MG63 (cell line): ENCODE measurements at regions not wholly inside any gene's neighbourhood (a gene's known extent, or its start where the extent isn't known, plus 50 kb on each side); places are given as distances from the start of the nearest gene placed in this dataset.

Experiments
- DNase-seq: peaks from one replicate; pipeline ENCODE4 v3.0.0-alpha.2; 2020
- H3K27me3 ChIP-seq: fragments of 250-450 bp; sonication (Bioruptor Pico); 2 replicates; pipeline ENCODE4 v1.5.1; 2020; ENCODE audit warnings: mild to moderate bottlenecking, moderate library complexity
- H3K36me3 ChIP-seq: fragments of 250-450 bp; sonication (Bioruptor Pico); 2 replicates; pipeline ENCODE4 v1.5.1; 2020; ENCODE audit warnings: mild to moderate bottlenecking, moderate library complexity
- H3K4me3 ChIP-seq: fragments of 250-450 bp; sonication (Bioruptor Pico); 2 replicates; pipeline ENCODE4 v1.5.1; 2020; ENCODE audit warnings: mild to moderate bottlenecking, moderate library complexity
- H3K9me3 ChIP-seq: fragments of 250-450 bp; sonication (Bioruptor Pico); 2 replicates; pipeline ENCODE4 v1.5.1; 2020; ENCODE audit warnings: mild to moderate bottlenecking, moderate library complexity

DNA sequence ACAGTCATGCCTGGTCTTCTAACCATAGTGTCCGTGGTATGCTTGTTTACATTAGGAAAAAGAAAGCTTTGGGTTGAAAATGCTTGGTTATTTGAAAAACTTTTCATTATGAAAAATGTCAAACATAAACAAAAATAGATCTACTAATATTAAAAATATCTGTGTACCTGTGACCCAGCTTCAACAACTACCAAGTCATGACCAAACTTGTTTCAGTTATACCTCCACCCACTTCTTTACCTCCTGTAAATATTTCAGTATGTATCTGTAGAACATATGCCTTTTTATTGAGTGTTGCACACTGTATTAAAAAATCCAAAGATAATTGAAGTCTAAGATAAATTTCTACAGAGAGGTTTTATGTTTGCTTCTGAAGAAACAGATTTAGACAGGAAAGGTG lies 153.7 kb upstream of the GYPA start:
- Histone ChIP-seq H3K4me3 (no peak overlapping the region), H3K36me3 (no peaks in the 10 kb centered on the region), H3K27me3 (no peaks in the 10 kb centered on the region), H3K9me3 (no peaks in the 10 kb centered on the region)
- DNase-seq = no peak

DNA sequence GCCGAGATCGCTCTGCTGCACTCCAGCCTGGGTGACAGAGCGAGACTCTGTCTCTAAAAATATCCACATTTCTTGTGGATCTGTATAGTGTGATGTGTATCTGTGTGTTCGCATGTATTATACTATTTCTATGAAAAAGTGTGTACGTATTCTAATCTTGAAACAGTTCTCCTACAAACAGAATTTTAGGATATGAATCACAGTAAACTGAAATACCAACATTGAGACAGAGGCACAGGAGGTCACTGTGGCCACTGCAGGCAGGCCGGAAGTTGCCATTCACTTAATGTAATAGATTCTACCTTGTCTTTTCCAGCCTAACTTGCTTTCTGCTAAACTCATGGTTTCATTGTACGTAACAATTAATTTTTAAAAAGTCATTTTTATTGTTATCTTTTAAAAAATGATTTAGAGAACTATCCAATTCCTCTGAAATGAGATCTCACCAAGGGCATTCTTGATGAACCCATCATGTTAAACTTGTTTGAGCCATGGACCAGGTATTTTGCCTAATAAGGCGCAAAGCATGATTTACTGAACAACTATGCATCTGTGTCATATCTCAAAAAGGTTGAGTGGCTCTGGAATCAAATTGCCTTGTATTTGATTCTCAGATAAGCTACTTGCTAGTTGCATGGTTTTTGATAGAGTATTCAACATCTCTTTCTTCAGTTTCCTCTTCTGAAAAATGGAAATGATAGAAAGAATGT lies 154.9 kb upstream of the GYPA start:
- Histone ChIP-seq H3K27me3 (no peaks in the 10 kb centered on the region), H3K36me3 (no peaks in the 10 kb centered on the region), H3K4me3 (no peak overlapping the region), H3K9me3 (no peaks in the 10 kb centered on the region)
- no peak for DNase-seq

DNA sequence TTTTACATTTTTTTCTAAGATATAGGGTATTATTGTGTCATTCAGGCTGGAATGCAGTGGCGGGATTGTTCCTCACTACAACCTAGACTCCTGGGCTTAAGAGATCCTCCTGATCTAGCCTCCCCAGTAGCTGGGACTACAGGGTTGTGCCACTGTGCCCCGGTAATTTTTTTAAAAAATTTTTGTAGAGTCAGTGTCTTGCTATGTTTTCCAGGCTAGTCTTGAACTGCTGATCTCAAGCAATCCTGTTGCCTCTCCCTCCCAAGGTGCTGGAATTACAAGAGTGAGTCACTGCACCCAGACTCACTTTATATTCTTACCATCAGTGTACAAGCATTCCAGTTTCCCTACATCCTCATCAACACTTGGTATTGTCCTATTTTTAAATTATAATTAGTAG lies 156.4 kb upstream of the GYPA start:
- Histone ChIP-seq H3K9me3 (no peaks in the 10 kb centered on the region), H3K27me3 (no peaks in the 10 kb centered on the region), H3K4me3 (no peak overlapping the region), H3K36me3 (no peaks in the 10 kb centered on the region)
- no peak for DNase-seq

DNA sequence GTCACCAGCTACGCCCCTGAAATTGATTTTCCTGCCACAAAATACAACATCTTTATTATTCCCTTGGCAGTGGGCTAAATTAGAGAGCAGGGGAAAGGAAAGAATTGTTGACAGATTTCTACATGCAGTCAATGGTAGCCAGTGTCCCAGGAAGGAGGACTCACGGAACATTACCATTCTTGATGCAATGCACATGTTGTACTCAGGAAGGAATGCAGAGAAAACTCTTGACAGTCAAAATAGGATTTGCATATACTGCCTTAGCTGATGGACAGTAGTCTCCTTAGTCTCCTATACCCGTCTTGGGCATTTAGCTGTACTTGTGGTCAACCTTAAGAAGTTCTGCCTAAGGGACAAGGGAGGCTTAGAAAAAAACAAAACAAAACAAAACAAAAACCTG lies 158.0 kb upstream of the GYPA start:
- Histone ChIP-seq H3K27me3 (no peaks in the 10 kb centered on the region), H3K4me3 (no peak overlapping the region), H3K36me3 (no peaks in the 10 kb centered on the region), H3K9me3 (no peaks in the 10 kb centered on the region)
- no peak for DNase-seq

DNA sequence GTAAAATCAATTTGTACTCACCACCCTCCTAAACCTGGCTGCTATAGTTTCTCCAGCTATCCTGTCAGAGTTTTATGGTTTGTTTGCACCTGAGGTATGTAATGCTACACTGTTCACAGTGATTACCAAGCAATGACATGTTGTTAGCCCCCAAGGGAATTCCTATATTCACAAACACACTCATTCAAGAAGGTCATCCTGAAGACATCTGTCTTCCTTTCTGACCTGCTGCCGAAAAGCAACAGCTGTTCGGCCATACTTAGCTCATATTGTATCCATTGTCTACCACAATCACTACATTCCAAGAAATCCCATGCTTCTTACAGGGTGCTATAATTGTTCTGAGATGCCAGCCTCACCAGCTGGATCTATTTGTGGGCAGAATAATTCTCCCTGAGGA lies 160.1 kb upstream of the GYPA start:
- Histone ChIP-seq H3K9me3 (no peaks in the 10 kb centered on the region), H3K27me3 (no peaks in the 10 kb centered on the region), H3K36me3 (no peaks in the 10 kb centered on the region), H3K4me3 (no peak overlapping the region)
- DNase-seq = no peak

DNA sequence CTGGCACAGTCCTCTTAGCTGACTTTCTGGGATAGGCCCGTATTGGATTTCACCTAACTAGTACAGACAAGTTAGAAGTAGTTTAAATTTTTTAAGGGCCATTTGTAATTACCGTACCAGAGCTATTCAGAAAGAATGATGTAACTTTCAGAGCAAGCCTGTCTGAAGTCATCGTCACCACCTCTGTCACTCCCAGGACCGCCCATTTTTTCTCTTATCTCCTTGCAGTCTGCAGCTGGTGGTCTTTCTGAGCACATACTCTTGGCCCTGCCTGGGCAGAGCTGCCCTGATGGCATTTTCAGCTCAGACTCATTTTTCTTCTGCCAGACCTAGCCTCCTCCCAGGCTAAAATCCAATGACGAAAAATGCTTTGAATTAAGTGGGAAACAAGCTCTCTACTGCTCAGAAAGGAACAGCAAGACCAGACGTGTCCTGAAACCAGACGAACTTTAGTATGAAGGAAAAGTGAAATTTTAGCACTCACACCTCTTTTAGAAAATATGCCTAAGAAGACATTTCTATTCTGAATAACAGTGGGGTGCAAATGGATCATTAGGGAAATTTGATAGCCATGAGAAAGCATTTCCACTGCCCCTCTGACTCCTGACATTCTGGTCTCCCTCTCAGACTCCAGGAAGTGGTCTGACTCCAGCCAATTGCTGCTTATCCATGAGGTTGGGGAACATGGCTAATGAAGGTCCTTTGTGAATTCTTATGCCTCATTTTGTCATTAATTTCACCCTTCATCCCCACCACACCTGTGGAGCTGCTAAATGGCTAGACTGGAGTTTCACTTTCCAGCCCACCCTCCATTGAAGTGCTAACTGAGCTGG lies 162.4 kb upstream of the GYPA start:
- no peaks in the 10 kb centered on the region for H3K36me3 ChIP-seq
- no peak for DNase-seq
- no peaks in the 10 kb centered on the region for H3K27me3 ChIP-seq
- H3K4me3 ChIP-seq = no peak overlapping the region
- H3K9me3 ChIP-seq = no peaks in the 10 kb centered on the region

DNA sequence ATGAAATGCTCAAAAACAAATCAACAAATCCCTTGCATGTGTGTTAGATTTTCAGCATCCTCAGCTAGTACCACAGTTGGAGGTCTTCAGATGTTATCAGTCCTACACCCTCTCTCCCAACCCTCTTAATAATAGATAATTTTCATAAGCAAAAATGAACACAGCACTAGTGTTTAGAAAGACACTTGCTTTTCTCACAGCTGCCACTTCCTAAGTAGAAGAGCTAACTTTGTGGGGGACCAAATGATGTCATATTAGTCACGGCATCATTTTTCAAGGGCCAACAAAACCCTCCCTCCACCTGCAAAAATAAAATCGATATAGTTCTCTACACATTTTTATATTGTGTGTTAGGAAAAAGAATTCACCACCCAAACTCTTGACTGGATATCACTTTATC lies 163.5 kb upstream of the GYPA start:
- Histone ChIP-seq H3K27me3 (no peaks in the 10 kb centered on the region), H3K36me3 (no peaks in the 10 kb centered on the region), H3K9me3 (no peaks in the 10 kb centered on the region), H3K4me3 (no peak overlapping the region)
- no peak for DNase-seq

DNA sequence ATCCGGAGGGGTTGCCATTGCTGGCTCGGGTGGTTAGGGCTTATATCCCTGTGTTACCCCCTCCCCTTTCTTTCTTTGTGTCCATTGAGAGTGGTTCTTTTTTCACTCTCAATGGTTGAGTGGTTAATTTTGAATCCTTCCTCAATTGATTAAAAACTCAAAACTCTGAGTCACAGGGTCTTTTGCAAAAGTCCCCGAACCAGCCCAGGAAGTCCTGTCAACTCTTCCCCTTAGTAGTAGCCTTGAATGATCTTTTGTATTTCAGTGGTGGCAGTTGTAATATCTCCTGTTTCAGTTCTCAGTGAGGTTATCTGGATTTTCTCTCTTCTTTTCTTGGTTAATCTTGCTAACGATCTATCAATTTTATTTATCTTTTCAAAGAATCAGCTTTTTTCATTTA lies 170.0 kb upstream of the GYPA start:
- no peak for DNase-seq
- H3K36me3 ChIP-seq = no peaks in the 10 kb centered on the region

DNA sequence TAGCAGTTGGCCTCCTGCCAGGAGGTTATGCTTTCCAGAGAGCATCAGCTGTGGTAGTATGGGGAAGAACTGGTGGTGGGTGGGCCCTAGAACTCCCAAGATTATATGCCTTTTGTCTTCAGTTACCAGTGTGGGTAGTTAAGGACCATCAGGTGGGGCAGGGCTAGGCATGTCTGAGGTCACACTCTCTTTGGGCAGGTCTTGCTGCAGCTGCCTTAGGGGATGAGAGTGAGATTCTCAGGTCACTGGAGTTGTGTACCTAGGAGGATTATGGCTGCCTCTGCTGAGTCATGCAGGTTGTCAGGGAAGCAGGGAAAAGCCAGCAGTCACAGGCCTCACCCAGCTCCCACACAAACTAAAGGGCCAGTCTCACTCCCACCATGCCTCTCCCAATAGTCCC lies 172.9 kb upstream of the GYPA start:
- no peak for DNase-seq
- Histone ChIP-seq H3K4me3 (no peak overlapping the region), H3K27me3 (no peaks in the 10 kb centered on the region), H3K36me3 (no peaks in the 10 kb centered on the region), H3K9me3 (no peaks in the 10 kb centered on the region)

More for the DNA sequence above, 170.0 kb upstream of the GYPA start:
- Histone ChIP-seq H3K4me3 (no peak overlapping the region), H3K27me3 (no peaks in the 10 kb centered on the region), H3K9me3 (no peaks in the 10 kb centered on the region)

DNA sequence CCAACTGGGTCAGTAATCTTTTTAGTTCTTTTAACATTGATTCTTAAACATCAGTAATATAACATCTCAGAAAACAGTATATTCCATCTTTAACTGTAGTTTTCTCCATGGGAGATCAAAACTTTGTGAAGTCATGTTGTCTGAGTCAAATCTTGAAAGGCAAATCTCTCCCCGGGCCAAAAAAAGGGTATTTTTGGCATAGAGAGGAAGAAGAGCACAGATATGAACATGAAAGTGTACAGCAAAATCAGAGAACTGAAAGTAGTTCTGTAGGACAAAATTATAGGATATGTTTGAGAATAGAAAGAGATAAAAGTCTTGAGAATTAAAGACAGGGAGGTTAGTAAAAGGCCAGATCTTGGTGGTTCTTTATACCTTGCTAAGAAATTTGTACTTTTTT lies 176.4 kb upstream of the GYPA start:
- Histone ChIP-seq H3K9me3 (no peaks in the 10 kb centered on the region), H3K4me3 (no peak overlapping the region), H3K36me3 (no peaks in the 10 kb centered on the region), H3K27me3 (no peaks in the 10 kb centered on the region)
- no peak for DNase-seq

DNA sequence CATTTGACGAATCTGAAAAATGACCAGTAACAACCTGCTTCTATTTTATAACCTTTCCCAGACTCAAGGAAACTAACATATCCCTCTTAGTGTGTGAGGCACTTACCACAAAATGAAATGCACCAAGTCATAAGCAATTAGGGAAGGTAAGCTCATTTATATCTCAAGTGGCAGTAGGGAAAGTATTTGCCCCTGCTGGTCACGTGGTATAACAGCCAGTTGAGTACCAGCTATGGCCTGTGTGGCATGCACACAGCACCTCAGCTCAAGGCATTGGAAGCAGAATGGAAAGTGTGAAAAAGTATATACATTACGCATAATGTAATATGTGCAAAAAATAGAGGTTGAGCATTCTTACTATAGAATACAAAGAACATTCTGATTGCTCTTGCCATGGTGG lies 178.3 kb upstream of the GYPA start:
- Histone ChIP-seq H3K27me3 (no peaks in the 10 kb centered on the region), H3K4me3 (no peak overlapping the region), H3K9me3 (no peaks in the 10 kb centered on the region), H3K36me3 (no peaks in the 10 kb centered on the region)
- no peak for DNase-seq

DNA sequence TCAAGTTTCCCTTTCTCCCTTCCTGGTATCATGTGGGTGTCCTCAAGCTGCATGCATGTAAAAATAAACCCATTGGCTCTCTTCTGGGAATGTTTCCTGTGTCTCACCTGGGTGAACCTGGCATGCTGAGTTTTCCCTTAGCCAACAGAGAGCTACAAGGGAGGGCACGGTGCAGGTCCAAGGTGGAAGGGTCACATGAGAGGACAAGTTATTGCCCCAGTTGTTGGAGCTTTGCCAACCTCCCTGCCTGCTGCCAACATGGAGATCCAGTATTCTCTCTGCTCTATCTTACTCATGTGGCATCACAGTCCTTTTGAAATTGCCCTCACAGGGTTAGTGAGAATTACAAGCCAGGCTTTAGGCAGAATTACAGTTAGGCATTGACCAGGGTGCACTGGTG lies 196.1 kb upstream of the GYPA start:
- no peaks in the 10 kb centered on the region for H3K9me3 ChIP-seq

DNA sequence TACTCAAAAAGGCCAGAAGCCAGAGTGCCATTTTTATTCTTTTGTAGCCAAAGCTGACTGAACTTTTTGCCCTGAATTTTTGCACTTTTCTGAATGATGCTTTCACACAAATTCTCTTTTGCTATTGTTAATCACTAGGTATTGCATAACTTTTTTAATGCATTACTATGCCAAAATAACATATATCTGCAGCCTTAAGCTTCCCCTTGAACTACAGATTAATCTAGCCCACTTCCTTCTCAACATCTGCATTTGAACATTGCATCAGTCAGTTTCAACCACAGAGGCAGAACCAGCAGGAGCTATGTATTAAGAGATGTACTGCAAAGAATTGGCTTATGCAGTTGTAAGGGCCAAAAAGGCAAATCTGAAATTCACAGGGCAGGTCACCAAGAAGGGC lies 197.6 kb upstream of the GYPA start:
- Histone ChIP-seq H3K36me3 (no peaks in the 10 kb centered on the region), H3K27me3 (no peaks in the 10 kb centered on the region), H3K9me3 (no peaks in the 10 kb centered on the region), H3K4me3 (no peak overlapping the region)
- no peak for DNase-seq

More for the DNA sequence above, 196.1 kb upstream of the GYPA start:
- Histone ChIP-seq H3K4me3 (no peak overlapping the region), H3K36me3 (no peaks in the 10 kb centered on the region), H3K27me3 (no peaks in the 10 kb centered on the region)
- DNase-seq = no peak

DNA sequence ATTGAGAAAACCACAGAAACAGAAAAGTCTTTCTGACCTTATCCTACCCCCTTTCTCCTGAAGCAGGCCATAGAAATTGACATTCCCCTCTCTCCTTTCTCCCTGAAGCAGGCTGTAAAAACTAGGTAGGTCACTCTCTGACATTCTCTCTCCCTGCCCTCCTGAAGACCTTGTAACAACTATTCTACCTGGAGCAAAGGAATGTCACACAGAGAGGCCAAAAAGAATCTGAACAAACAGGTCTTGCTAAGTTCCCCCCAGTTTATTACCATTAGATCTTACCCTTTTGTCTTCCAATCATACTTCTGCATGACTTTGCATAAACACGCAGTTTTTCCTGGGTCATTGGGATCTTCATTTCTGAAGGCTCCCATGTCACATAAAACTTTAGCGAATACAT lies 198.3 kb upstream of the GYPA start:
- Histone ChIP-seq H3K9me3 (no peaks in the 10 kb centered on the region), H3K4me3 (no peak overlapping the region), H3K27me3 (no peaks in the 10 kb centered on the region), H3K36me3 (no peaks in the 10 kb centered on the region)
- DNase-seq = no peak

DNA sequence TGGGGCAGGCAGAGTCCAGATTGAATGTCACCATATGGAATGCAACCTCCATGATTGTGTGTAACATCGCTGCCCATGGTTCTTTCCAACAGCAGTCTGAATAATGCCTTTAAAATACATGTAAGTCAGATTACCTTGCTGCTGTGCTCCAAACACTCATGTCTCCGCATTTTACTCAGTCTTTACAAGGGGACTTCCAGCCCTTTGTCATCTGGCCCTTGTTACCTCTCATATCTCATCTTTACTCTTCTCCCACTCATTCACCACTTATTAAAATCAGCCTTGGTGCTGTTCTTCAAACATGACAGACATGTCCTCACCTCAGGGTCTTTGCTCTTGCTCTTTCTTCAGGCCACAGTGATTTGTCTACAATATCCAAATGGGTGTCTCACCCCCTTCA lies 200.4 kb upstream of the GYPA start:
- no peaks in the 10 kb centered on the region for H3K36me3 ChIP-seq
- H3K27me3 ChIP-seq = no peaks in the 10 kb centered on the region
- no peak overlapping the region for H3K4me3 ChIP-seq
- no peak for DNase-seq
- no peaks in the 10 kb centered on the region for H3K9me3 ChIP-seq

DNA sequence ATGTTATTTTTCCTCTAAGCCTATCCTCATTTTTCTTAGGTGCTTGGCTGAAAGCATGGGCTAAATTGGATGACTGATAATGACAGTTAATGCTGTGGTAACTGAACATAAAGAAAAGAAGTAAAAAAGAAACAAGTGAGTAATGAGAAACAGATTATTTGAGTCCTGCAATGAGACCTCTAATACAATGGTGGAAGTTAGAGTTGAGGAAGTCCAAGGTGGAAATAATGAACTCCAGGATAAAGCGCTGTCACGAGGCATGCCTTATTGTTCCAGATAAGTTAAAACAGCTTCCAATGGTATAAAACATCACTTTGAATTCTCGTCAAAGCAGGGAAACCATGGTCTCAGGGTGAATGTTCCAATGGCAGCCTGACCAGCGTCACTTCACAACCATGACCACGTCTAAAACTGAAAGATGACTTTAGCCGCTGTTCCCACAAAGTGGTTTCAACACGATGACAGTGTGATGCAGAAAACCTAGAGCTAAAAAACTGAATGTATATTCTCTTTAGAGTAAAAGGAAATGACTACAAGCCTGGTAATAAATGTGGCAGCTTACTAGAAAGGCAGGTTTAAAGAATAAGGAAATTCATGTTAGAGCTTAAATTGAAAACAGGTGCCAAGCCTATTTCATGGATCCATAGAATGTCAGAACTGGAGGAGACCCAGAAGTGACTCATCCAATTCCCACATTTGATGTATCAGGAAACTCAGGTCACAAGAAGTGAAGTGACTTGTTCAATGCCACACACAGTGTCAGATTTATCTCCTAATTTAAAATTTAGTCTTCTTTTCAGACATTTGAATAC lies 202.6 kb upstream of the GYPA start:
- no peak for DNase-seq

DNA sequence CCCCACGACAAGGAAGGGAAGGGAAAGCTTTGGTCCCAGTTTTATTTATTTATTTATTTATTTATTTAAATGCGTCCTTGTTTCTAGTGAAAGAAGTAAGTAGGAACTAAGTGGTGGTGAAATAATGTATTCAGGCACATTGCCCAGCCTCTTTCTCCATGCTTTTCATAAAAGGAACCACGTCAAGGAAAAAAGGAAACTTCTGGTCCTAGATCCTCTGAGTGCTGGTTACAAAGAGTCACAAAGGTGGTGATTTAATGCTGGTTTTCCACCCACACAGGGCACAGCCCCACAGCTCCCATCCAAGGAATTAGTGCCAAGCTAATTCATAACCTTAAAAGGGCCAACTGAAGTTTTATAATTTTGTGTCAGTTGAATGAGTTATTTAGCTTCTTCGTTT lies 206.6 kb upstream of the GYPA start:
- Histone ChIP-seq H3K27me3 (no peaks in the 10 kb centered on the region), H3K9me3 (no peaks in the 10 kb centered on the region), H3K36me3 (no peaks in the 10 kb centered on the region), H3K4me3 (no peak overlapping the region)
- DNase-seq = no peak

More for the DNA sequence above, 202.6 kb upstream of the GYPA start:
- H3K4me3 ChIP-seq = no peak overlapping the region
- H3K27me3 ChIP-seq = no peaks in the 10 kb centered on the region
- no peaks in the 10 kb centered on the region for H3K9me3 ChIP-seq
- H3K36me3 ChIP-seq = no peaks in the 10 kb centered on the region
